Lower leg skin (tissue), 3 donors: ENCODE measurements at regions not wholly inside any gene's neighbourhood (a gene's known extent, or its start where the extent isn't known, plus 50 kb on each side); places are given as distances from the start of the nearest gene placed in this dataset.

Experiments used
- POLR2A ChIP-seq, 2 donors: fragments of 450-650 bp; IDR thresholded peaks; one replicate each; pipeline ENCODE4 v1.6.1; 2016 to 2017; ENCODE audit warnings: antibody characterized with exemption in 2 of 2, mild to moderate bottlenecking in 1 of 2, moderate library complexity in 1 of 2
- TF ChIP-seq, protein P1 (sequence below), 3 donors: fragments of 450-650 bp; IDR thresholded peaks; one replicate each; pipeline ENCODE4 v1.5.1; 2016; ENCODE audit warnings: antibody characterized with exemption in 3 of 3, mild to moderate bottlenecking in 3 of 3, moderate library complexity in 2 of 3

DNA sequence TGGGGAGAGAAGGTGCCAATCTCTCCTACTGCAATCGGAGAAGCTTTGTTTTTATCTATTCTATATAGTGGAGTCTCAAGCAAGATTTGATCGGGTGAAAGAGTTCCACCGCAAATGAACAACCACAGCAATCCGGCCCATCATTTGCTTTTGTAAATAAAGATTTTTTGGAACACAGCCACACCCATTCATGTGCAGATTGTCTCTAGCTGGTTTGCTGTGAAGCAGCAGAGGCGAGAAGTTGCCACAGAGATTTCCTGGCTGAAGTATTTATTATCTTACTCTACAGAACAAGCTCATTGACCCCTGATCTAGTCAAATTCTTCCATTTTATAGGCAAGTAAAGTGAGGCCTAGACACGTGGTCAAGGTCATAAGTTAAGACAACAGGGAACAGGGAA lies 195.5 kb upstream of the TNRC6C start:
- TF ChIP-seq, protein P1, sequence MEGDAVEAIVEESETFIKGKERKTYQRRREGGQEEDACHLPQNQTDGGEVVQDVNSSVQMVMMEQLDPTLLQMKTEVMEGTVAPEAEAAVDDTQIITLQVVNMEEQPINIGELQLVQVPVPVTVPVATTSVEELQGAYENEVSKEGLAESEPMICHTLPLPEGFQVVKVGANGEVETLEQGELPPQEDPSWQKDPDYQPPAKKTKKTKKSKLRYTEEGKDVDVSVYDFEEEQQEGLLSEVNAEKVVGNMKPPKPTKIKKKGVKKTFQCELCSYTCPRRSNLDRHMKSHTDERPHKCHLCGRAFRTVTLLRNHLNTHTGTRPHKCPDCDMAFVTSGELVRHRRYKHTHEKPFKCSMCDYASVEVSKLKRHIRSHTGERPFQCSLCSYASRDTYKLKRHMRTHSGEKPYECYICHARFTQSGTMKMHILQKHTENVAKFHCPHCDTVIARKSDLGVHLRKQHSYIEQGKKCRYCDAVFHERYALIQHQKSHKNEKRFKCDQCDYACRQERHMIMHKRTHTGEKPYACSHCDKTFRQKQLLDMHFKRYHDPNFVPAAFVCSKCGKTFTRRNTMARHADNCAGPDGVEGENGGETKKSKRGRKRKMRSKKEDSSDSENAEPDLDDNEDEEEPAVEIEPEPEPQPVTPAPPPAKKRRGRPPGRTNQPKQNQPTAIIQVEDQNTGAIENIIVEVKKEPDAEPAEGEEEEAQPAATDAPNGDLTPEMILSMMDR (IDR thresholded peaks at IDR 0.05) = no peak
- no peak for TF ChIP-seq POLR2A (IDR thresholded peaks at IDR 0.05)
